VCaP (cell line): ENCODE measurements at regions not wholly inside any gene's neighbourhood (a gene's known extent, or its start where the extent isn't known, plus 50 kb on each side); places are given as distances from the start of the nearest gene placed in this dataset.

ENCODE experiments used
- H3K27ac ChIP-seq: fragments of 450-650 bp; 2 replicates; pipeline ENCODE4 v1.5.1; 2017
- TF ChIP-seq, protein P1 (sequence below): fragments of 450-650 bp; conservative IDR thresholded peaks from 2 replicates; pipeline ENCODE4 v1.5.1; 2017; ENCODE audit warnings: mild to moderate bottlenecking, moderate library complexity

DNA sequence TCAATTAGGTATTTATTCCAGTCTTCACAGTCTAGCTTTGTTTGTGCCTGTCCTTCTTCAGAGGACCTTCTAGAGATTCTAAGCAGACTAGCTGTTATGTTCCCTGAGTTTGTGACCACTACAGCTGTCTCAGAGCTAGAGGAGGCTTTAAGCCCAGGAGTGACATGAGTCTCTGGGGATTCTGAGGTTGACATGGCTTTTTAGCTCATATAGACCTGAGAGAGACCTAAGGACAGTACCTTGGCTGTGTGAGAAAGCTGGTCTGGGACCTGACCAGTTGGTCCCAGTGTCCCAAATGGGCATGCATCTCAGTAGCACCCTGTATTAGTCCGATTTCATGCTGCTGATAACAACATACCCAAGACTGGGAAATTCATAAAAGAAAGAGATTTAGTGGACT is 330.2 kb downstream of the DIPK2A start:
- TF ChIP-seq, protein P1, sequence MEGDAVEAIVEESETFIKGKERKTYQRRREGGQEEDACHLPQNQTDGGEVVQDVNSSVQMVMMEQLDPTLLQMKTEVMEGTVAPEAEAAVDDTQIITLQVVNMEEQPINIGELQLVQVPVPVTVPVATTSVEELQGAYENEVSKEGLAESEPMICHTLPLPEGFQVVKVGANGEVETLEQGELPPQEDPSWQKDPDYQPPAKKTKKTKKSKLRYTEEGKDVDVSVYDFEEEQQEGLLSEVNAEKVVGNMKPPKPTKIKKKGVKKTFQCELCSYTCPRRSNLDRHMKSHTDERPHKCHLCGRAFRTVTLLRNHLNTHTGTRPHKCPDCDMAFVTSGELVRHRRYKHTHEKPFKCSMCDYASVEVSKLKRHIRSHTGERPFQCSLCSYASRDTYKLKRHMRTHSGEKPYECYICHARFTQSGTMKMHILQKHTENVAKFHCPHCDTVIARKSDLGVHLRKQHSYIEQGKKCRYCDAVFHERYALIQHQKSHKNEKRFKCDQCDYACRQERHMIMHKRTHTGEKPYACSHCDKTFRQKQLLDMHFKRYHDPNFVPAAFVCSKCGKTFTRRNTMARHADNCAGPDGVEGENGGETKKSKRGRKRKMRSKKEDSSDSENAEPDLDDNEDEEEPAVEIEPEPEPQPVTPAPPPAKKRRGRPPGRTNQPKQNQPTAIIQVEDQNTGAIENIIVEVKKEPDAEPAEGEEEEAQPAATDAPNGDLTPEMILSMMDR: no peak
- H3K27ac ChIP-seq: no peak overlapping the region

DNA sequence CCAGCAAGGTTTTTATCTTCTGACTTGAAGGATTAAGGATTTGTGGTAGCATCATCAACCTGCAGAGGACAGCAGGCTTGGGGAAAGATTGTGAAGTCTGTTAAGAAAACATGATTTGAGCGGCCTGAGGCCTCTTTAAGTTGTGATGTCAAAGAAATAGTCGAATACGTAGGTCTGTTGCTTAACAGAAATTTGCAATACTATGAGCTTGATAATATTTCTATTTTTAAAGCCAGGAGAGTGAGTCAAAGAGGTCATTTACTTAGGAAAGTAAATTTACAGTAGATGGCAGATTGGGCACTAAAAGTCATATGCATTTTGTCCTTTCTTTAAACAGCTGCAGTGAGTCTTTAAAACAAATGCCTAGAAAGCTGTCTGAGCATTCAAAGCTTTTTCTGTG is 336.3 kb downstream of the DIPK2A start:
- TF ChIP-seq, protein P1: no peak
- no peak overlapping the region for H3K27ac ChIP-seq

DNA sequence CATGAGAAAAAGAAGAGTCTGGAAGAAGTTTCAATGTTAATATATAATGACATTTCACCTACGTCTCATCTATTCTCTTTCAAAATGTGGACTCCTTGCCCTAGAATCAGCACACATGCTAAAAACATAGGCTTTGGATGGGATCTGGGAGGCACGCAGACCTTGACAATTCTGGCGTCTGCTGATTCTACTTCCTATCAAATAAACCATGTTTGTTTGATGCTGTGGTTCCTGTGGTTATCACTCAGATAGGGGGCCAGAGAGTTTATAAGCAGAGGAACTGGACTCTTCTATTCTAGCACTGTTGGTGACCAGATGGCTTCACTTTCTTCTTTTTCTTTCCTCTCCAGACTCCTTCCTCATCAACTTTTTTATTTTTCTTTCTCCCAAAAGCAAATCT is 336.8 kb downstream of the DIPK2A start:
- TF ChIP-seq, protein P1: no peak
- no peak overlapping the region for H3K27ac ChIP-seq

DNA sequence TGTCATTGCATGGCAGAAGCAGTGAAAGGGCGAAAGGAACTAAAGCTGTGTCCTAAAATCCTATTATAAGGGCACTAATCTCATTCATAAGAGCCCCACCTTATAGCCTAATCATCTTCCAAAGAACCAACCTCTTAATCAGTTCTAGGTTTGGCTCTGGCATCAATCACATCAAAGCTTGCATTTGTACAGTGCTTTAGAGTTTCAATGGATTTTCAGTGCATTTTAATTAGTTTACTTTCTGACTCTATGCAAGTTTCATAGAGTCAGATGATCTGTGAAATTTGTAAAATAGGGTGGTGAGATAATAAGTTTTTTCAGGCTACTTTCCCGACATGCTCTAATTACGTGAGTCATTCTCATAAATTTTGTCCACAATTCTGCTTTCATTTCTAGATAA is 341.1 kb downstream of the DIPK2A start:
- H3K27ac ChIP-seq: no peak overlapping the region

DNA sequence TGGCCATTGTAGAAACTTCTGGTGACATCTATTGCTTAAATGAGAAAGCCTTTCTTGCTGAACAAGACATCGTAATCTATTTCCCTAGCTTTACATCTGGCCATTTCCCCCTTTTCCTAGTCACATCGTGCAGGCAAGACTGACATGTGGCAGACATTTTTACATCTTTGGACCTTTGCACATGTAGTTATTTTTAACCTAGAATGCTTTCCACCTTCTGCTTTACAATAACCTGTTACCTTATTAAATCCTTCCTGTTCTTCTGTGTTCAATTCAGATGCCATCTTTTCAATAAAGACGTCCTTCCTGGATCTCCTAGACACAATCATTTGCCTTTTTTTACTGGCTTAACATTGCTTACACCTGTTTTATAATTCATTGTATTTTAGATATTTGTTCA is 343.3 kb downstream of the DIPK2A start:
- H3K27ac ChIP-seq: no peak overlapping the region
- TF ChIP-seq, protein P1: no peak

More for the DNA sequence above, 341.1 kb downstream of the DIPK2A start:
- TF ChIP-seq, protein P1: no peak

DNA sequence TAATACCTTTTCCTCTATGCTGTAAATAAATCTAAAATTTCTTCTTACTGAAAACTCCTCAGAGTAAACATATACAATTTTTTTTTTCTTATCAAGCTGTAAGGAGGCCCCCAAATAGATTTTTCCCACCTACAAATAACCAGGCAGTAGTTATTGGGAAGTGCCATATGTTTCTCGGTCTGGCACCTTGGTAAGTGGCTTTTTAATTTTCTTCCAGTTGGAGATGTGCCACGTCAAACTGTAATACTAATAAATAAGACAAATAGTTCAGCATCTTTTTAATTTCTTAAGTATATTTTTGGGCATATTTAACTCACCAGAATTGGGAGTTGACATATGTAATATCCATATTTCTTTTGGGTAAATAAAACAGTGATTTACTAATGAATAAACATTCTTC is 346.3 kb downstream of the DIPK2A start:
- no peak overlapping the region for H3K27ac ChIP-seq
- TF ChIP-seq, protein P1: no peak

DNA sequence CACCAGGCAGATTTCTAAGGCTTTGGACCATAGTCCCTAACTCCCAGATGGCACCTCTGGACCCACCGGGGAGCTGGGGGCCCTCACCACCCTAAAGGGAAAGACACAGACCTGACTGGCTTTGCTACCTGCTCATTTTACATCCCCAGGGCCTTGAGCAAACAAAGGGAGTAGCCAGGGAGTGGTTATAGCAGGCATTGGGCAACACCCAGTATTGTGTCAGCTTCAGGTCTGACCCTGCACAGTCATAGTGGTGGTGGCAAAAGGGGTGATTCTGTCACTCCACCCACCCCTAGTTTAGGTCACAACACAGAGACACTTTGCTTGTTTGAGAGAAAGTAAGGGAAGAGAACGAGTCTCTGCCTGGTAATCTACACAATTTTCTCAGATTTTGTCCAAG is 352.5 kb downstream of the DIPK2A start:
- TF ChIP-seq, protein P1: no peak
- no peak overlapping the region for H3K27ac ChIP-seq

DNA sequence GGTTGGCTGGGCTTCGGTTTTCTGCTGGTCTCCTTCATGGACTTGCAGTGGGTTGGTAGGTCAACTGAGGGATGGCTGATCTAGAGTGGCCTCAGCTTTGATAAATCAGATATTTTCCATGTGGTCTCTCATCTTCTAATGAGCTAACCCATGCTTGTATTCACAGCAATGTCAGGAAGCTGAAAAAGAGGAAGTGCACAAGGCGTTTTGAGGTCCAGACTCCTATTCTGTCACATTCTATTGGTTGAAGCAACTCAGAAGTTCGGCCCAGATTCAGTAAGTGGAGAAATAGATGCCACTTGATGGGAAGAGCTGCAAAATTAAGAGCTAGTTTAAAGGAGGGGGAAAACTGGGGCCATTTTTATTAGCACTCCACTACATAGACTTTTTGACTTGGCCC is 361.2 kb downstream of the DIPK2A start:
- no peak overlapping the region for H3K27ac ChIP-seq
- TF ChIP-seq, protein P1: no peak
